Anterior cingulate cortex (tissue), 58 donors: ENCODE measurements at regions not wholly inside any gene's neighbourhood (a gene's known extent, or its start where the extent isn't known, plus 50 kb on each side); places are given as distances from the start of the nearest gene placed in this dataset.
A peak's percentile ranks its signal among the peaks of the same experiment; 100 is the strongest.

Experiments
- DNase-seq, 58 donors: peaks; one replicate each; lab custom pipeline; 2025; lab: John Stamatoyannopoulos, UW

- DNase-seq = no peak
These were observed 109.3 kb upstream of the TMEM161B start for GRCh38 chr5:88377705-88378656.

GRCh38 chr5:88377240-88377639 lies 108.6 kb upstream of the TMEM161B start:
- no peak for DNase-seq

GRCh38 chr5:88376728-88377127 lies 108.1 kb upstream of the TMEM161B start:
- no peak for DNase-seq

GRCh38 chr5:88374391-88374790 lies 105.7 kb upstream of the TMEM161B start:
- no peak for DNase-seq

- DNase-seq = no peak
These were observed 102.2 kb upstream of the TMEM161B start for GRCh38 chr5:88370824-88371223.

- no peak for DNase-seq
These were observed 99.6 kb upstream of the TMEM161B start for GRCh38 chr5:88368201-88368600.

GRCh38 chr5:88364991-88365390 lies 96.3 kb upstream of the TMEM161B start:
- peak in 1 of 58 donors; percentile 8 for DNase-seq

- no peak for DNase-seq
These were observed 86.9 kb upstream of the TMEM161B start for GRCh38 chr5:88355490-88356050.

GRCh38 chr5:88325868-88326267 lies 57.2 kb upstream of the TMEM161B start:
- no peak for DNase-seq

GRCh38 chr5:88322785-88323184 lies 54.1 kb upstream of the TMEM161B start:
- DNase-seq = no peak
